ENCODE measurements at regions not wholly inside any gene's neighbourhood (a gene's known extent, or its start where the extent isn't known, plus 50 kb on each side); places are given as distances from the start of the nearest gene placed in this dataset.

- TF ChIP-seq CTCF (IDR thresholded peaks at IDR 0.05) (no peak), ZFX (IDR thresholded peaks at IDR 0.05; ENCODE audit: borderline replicate concordance) (no peak)
Observed at GRCh38 chr6:26260110-26260637, 104.8 kb upstream of the BTN3A2 start.

Measured in 22Rv1 (cell line).